Pancreas (tissue), 10 donors: ENCODE measurements at regions not wholly inside any gene's neighbourhood (a gene's known extent, or its start where the extent isn't known, plus 50 kb on each side); places are given as distances from the start of the nearest gene placed in this dataset.
A peak's percentile ranks its signal among the peaks of the same experiment; 100 is the strongest.
"Not testable (repeated sequence)": the region's sequence is repeated elsewhere in the genome, so short reads cannot be mapped to it uniquely, and the experiment has no call there.

Source experiments
- ATAC-seq, 4 donors: fragments of 200-7000 bp; cut with Tn5 transposase; one replicate each; pipeline versions ENCODE4 v1.8.0 to v1.9.1; 2020; ENCODE audit warnings: mild to moderate bottlenecking in 4 of 4, moderate library complexity in 4 of 4
- DNase-seq, 6 donors: peaks; one replicate each; pipeline ENCODE4 v3.0.0-alpha.2; 2020
- FAIRE-seq: peaks from 2 replicates; lab custom pipeline; 2012; peaks lifted over from hg19 to GRCh38; lab: Jason Lieb, UNC
- H3K27ac ChIP-seq, 4 donors: fragments of 200-600 bp; sonication (generic); 1 replicate in 3 of 4; 2 replicates in 1 of 4; pipeline versions ENCODE4 v1.5.0 to v1.8.0; 2020
- H3K27me3 ChIP-seq, 4 donors: fragments of 200-600 bp; one replicate each; pipeline ENCODE4 v1.8.0; 2021
- H3K36me3 ChIP-seq, 3 donors: fragments of 200-600 bp; sonication (generic) in 1 of 3; one replicate each; pipeline versions ENCODE4 v1.5.0 to v1.8.0; 2020 to 2021
- H3K4me1 ChIP-seq, 3 donors: fragments of 200-600 bp; one replicate each; pipeline ENCODE4 v1.8.0; 2021
- H3K4me3 ChIP-seq, 4 donors: fragments of 200-600 bp; sonication (generic) in 2 of 4; one replicate each; pipeline versions ENCODE4 v1.5.0 to v1.8.0; 2020 to 2021
- H3K9me3 ChIP-seq, 4 donors: fragments of 200-600 bp; one replicate each; pipeline ENCODE4 v1.8.0; 2021
- CTCF ChIP-seq, 4 donors: fragments of 200-600 bp; sonication (generic) in 3 of 4; IDR thresholded peaks; one replicate each; pipeline versions ENCODE4 v1.5.0 to v1.8.0; 2021; ENCODE audit warnings: antibody characterized with exemption in 4 of 4
- WGBS, 2 donors: extraction: QIAGEN DNeasy Blood & Tissue Kit; methylation state at CpG; one replicate each; pipeline ENCODE4 v1.1.7; 2013; 5-methylcytosine and 5-hydroxymethylcytosine counted together
- intact Hi-C, 3 donors: fragments of 100-400 bp; cut with DNase I; formaldehyde crosslinking; loops; one replicate each; pipeline versions ENCODE4 v1.11.1 to v1.14.2; 2022
- donor health status: healthy with polysubstance abuse.
- donor health status: DM: no; HTN: no; CAD: no; lungs with moderate emphysema.
- donor health status: DM: no; HTN: no; CAD: no.
- donor health status: control.
- donor health status: control.
- donor health status: Bipolar disorder and iron deficiency.
- donor health status: DM: yes; HTN: yes; CAD: no.
- donor health status: DM: no; HTN: no; CAD: no.
- donor health status: DM: no; HTN: no; CAD: no.
- donor health status: DM: yes; HTN: yes; CAD: no.

DNA sequence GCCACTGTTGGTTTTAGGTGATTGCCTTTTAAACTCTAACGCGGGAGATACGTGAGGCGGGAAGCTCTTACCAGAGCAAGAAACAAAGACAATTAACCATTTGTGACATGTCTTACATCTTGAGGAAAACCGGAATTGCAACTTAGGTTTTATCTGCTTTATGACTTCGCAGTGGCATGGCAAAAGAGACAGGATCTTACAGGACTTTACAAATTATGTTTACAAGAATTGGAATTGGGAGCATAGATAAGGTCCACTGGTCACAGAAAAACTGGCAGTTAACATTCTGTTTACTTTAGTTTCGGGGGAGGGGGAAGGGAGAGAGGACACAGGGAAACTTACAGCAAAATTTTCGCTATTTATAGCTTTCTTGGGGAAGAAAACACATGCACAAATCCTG is 1119.6 kb downstream of the ZPLD1 start:
- no peak for TF ChIP-seq CTCF (IDR thresholded peaks at IDR 0.05)
- intact Hi-C loops: no loop called here
- Histone ChIP-seq H3K27me3 (no peaks in the 10 kb centered on the region), H3K36me3 (no peaks in the 10 kb centered on the region), H3K9me3 (no peaks in the 10 kb centered on the region), H3K4me3 (peak overlapping the region in 1 of 4 donors; percentile 24), H3K27ac (no peak overlapping the region), H3K4me1 (no peaks in the 10 kb centered on the region)
- FAIRE-seq (no peak), ATAC-seq (peak in 1 of 4 donors; percentile 9), DNase-seq (no peak)
- WGBS, 2 donors: 9 to 11% methylated on average over 8 of the region's 8 CpGs

DNA sequence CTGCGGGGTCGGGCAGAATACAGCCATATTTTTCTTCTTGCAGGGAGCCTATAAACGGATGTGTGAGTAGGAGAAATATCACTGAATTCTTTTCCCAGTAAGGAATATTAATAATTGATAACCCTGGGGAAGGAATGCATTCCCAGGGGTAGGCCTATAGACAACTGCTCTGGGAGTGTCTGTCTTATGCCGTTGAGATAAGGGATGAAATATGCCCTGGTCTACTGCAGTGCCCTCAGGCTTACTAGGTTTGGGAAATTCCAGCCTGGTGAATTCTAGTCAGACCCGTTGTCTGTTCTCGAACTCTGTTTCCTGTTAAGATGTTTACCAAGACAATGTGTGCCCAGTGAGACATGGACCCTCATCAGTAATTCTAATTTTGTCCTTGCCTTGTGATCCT is 1129.3 kb downstream of the ZPLD1 start:
- H3K4me3 ChIP-seq, H3K36me3 ChIP-seq, DNase-seq, FAIRE-seq, H3K27me3 ChIP-seq, H3K27ac ChIP-seq, H3K9me3 ChIP-seq, ATAC-seq, H3K4me1 ChIP-seq, intact Hi-C loops: not testable (repeated sequence)
- WGBS, 2 donors: 78 to 90% methylated on average over 6 of the region's 6 CpGs

- Histone ChIP-seq H3K27ac (no peak overlapping the region), H3K36me3 (no peaks in the 10 kb centered on the region), H3K27me3 (no peaks in the 10 kb centered on the region), H3K9me3 (no peaks in the 10 kb centered on the region), H3K4me1 (no peaks in the 10 kb centered on the region), H3K4me3 (no peak overlapping the region)
- DNase-seq (no peak), ATAC-seq (no peak), FAIRE-seq (no peak)
- no peak for TF ChIP-seq CTCF (IDR thresholded peaks at IDR 0.05)
- 48 to 59% methylated on average over 4 of the region's 4 CpGs for WGBS, 2 donors
- intact Hi-C loops: no loop called here
These were observed 1151.0 kb downstream of the ZPLD1 start for GRCh38 chr3:103585809-103586208.

- no peaks in the 10 kb centered on the region for H3K9me3 ChIP-seq
- TF ChIP-seq CTCF (IDR thresholded peaks at IDR 0.05): no peak
- 68 to 95% methylated on average over 2 of the region's 2 CpGs for WGBS, 2 donors
- FAIRE-seq (no peak), DNase-seq (no peak), ATAC-seq (no peak)
- no peaks in the 10 kb centered on the region for H3K4me1 ChIP-seq
- H3K36me3 ChIP-seq: no peaks in the 10 kb centered on the region
- no peaks in the 10 kb centered on the region for H3K27me3 ChIP-seq
- H3K27ac ChIP-seq: no peak overlapping the region
- intact Hi-C loops: no loop called here
- no peak overlapping the region for H3K4me3 ChIP-seq
These were observed 1155.0 kb downstream of the ZPLD1 start for GRCh38 chr3:103589770-103590169.

DNA sequence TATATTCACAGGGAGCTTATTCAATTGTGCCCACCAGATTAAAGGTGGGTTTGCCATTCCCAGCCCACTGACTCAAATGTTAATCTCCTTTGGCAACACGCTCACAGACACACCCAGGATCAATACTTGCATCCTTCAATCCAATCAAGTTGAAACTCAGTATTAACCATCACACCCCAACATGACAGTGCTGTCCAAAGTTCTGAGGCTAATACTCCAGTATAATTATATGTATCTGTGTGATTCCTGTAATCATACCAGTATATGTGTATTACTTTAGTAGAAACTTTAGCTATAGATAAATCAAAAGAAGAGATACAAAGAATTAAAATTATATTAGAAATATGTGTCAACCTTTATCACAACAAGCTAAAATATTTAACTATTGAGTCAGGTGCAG is 1166.0 kb downstream of the ZPLD1 start:
- intact Hi-C loops: no loop called here
- Histone ChIP-seq H3K27ac (no peak overlapping the region), H3K4me3 (no peak overlapping the region), H3K36me3 (no peaks in the 10 kb centered on the region), H3K27me3 (no peaks in the 10 kb centered on the region), H3K4me1 (no peaks in the 10 kb centered on the region), H3K9me3 (no peaks in the 10 kb centered on the region)
- ATAC-seq (no peak), DNase-seq (no peak), FAIRE-seq (no peak)
- 36 to 76% methylated on average over 1 of the region's 1 CpG for WGBS, 2 donors
- no peak for TF ChIP-seq CTCF (IDR thresholded peaks at IDR 0.05)

DNA sequence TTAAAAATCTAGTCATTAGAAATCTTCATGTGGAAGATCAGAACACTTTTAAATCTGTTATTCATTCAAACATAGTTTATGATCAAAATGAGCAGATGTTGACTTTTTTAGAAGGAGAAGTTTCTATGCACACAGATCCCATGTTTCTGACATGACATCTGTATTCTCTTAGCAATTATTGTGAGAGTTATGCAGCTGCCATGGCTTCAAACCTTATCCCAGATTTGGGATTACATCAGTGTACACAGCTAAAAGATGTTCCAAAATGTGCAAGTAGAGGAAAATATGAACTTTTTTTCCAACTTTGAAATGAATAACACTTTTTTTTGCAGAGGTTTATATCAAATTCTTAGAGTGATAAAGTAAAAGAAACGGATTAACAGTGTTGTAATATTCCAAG is 1166.9 kb downstream of the ZPLD1 start:
- H3K36me3 ChIP-seq: no peaks in the 10 kb centered on the region
- no peak overlapping the region for H3K4me3 ChIP-seq
- no peak for TF ChIP-seq CTCF (IDR thresholded peaks at IDR 0.05)
- DNase-seq: no peak
- no peak for FAIRE-seq
- H3K27me3 ChIP-seq: no peaks in the 10 kb centered on the region
- intact Hi-C loops: no loop called here
- H3K4me1 ChIP-seq: no peaks in the 10 kb centered on the region
- 43 to 68% methylated on average over 1 of the region's 1 CpG for WGBS, 2 donors
- no peak overlapping the region for H3K27ac ChIP-seq
- H3K9me3 ChIP-seq: no peaks in the 10 kb centered on the region
- no peak for ATAC-seq
